ENCODE measurements at regions not wholly inside any gene's neighbourhood (a gene's known extent, or its start where the extent isn't known, plus 50 kb on each side); places are given as distances from the start of the nearest gene placed in this dataset.

DNA sequence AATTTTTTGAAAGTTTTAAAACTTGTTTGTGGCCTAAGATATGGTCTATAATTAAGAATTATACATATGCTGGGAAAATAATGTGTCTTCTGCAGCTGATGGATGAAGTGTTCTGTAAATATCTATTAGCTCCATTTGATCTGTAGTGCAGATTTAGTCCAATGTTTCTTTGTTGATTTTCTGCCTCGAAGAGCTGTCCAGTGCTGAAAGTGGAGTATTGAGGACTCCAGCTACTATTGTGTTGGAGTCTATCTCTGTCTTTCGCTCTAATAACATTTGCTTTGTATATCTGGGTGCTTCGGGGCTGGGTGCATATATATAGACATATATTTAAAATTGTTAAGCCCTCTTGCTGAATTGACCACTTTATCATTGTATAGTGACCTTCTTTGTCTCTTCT, 2127.3 kb downstream of the PCDH7 start:
- Histone ChIP-seq H3K4me3 (ENCODE audit: control insufficient read depth in 1 of 7, extremely low read depth in 1 of 7, insufficient read depth in 4 of 7, low read depth in 2 of 7, low read length in 6 of 7) (no peak overlapping the region), H3K36me3 (ENCODE audit: control insufficient read depth in 4 of 4, insufficient read depth in 4 of 4, low read length in 3 of 4) (no peaks in the 10 kb centered on the region), H3K9me3 (ENCODE audit: control extremely low read depth in 1 of 5, control insufficient read depth in 4 of 5, insufficient read depth in 2 of 5, low read depth in 1 of 5, low read length in 4 of 5) (no peaks in the 10 kb centered on the region), H3K27ac (ENCODE audit: insufficient read depth in 1 of 2, low read depth in 1 of 2, low read length in 2 of 2, poor library complexity in 1 of 2, severe bottlenecking in 2 of 2) (no peak overlapping the region), H3K27me3 (replicated peaks in 2 of 5; ENCODE audit: control insufficient read depth in 4 of 5, insufficient read depth in 5 of 5, low read length in 4 of 5) (no peaks in the 10 kb centered on the region), H3K4me1 (ENCODE audit: control extremely low read depth in 1 of 4, control insufficient read depth in 4 of 4, insufficient read depth in 4 of 4, low read length in 3 of 4) (no peaks in the 10 kb centered on the region)
- 71% methylated on average over 1 of the region's 3 CpGs for WGBS (ENCODE audit: insufficient coverage)
- POLR2A ChIA-PET: no interaction called here
- CTCF ChIA-PET: no interaction called here
- no peak for DNase-seq

DNA sequence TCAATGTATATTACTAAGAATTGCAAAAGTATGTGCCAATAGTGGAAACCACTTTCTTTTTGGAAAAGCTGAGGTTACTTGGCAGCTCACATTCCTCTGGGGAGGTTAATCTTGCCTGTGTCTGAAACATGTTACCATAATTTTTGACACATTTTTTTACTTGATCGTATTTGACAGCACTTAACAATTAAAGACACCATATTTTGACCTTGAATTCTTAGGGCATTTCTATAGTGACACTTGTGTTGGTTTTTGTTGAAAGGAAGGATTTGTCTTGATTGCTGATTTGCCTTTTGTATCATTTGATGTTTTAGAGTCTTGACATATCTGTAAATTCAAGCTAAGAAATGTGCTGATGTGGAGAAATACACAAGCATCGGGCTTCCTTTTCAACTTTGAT, 2135.5 kb downstream of the PCDH7 start:
- POLR2A ChIA-PET: no interaction called here
- no peaks in the 10 kb centered on the region for H3K36me3 ChIP-seq (ENCODE audit: control insufficient read depth in 4 of 4, insufficient read depth in 4 of 4, low read length in 3 of 4)
- CTCF ChIA-PET: no interaction called here
- no peaks in the 10 kb centered on the region for H3K27me3 ChIP-seq (replicated peaks in 2 of 5; ENCODE audit: control insufficient read depth in 4 of 5, insufficient read depth in 5 of 5, low read length in 4 of 5)
- no peak overlapping the region for H3K27ac ChIP-seq (ENCODE audit: insufficient read depth in 1 of 2, low read depth in 1 of 2, low read length in 2 of 2, poor library complexity in 1 of 2, severe bottlenecking in 2 of 2)
- H3K9me3 ChIP-seq (ENCODE audit: control extremely low read depth in 1 of 5, control insufficient read depth in 4 of 5, insufficient read depth in 2 of 5, low read depth in 1 of 5, low read length in 4 of 5): no peaks in the 10 kb centered on the region
- H3K4me1 ChIP-seq (ENCODE audit: control extremely low read depth in 1 of 4, control insufficient read depth in 4 of 4, insufficient read depth in 4 of 4, low read length in 3 of 4): no peaks in the 10 kb centered on the region
- WGBS (ENCODE audit: insufficient coverage): 88% methylated on average over 1 of the region's 2 CpGs
- H3K4me3 ChIP-seq (ENCODE audit: control insufficient read depth in 1 of 7, extremely low read depth in 1 of 7, insufficient read depth in 4 of 7, low read depth in 2 of 7, low read length in 6 of 7): no peak overlapping the region
- no peak for DNase-seq

DNA sequence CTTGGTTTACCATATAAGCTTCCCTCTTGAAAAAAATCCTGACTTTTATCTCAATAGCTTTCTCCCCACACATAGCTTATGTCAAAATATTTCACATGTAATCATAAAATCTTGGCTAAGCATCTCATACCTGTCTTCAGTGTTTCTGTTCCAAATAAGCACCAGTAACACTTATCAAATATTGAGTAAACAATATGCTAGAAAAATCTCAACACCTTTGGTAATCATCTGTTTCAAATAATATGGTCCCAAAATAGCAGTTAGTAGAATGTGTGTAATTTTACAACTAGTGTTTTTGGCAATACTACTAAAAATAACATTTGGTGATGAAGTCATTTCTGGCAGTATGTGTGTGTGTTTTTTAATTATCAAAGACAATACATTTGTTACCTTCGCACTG, 2138.2 kb downstream of the PCDH7 start:
- no peak overlapping the region for H3K4me3 ChIP-seq (ENCODE audit: control insufficient read depth in 1 of 7, extremely low read depth in 1 of 7, insufficient read depth in 4 of 7, low read depth in 2 of 7, low read length in 6 of 7)
- H3K9me3 ChIP-seq (ENCODE audit: control extremely low read depth in 1 of 5, control insufficient read depth in 4 of 5, insufficient read depth in 2 of 5, low read depth in 1 of 5, low read length in 4 of 5): no peaks in the 10 kb centered on the region
- POLR2A ChIA-PET: no interaction called here
- CTCF ChIA-PET: no interaction called here
- no peaks in the 10 kb centered on the region for H3K36me3 ChIP-seq (ENCODE audit: control insufficient read depth in 4 of 4, insufficient read depth in 4 of 4, low read length in 3 of 4)
- H3K27ac ChIP-seq (ENCODE audit: insufficient read depth in 1 of 2, low read depth in 1 of 2, low read length in 2 of 2, poor library complexity in 1 of 2, severe bottlenecking in 2 of 2): no peak overlapping the region
- no peak for DNase-seq
- no CpG with 5 or more reads among the region's 1 CpG for WGBS (ENCODE audit: insufficient coverage)
- no peaks in the 10 kb centered on the region for H3K27me3 ChIP-seq (replicated peaks in 2 of 5; ENCODE audit: control insufficient read depth in 4 of 5, insufficient read depth in 5 of 5, low read length in 4 of 5)
- H3K4me1 ChIP-seq (ENCODE audit: control extremely low read depth in 1 of 4, control insufficient read depth in 4 of 4, insufficient read depth in 4 of 4, low read length in 3 of 4): no peaks in the 10 kb centered on the region

DNA sequence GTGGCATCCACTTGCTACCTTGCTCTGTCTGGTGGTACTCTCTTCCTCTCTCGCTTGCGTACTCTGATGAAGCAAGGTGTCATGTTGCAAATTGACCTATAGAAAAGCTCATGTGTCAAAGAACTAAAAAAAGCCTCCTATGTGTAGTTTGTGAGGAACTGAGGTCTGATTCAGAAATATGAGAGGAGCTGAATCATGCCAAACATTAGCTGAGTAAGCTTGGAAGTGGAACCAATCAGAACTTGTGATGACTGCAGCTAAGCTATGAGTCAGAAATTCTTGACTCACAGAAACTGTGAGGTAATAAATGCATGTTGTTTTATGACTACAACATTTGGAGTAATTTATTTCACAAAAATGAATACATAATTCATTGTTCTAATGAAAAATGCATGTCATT, 2138.8 kb downstream of the PCDH7 start:
- POLR2A ChIA-PET: no interaction called here
- DNase-seq: no peak
- CTCF ChIA-PET: no interaction called here

DNA sequence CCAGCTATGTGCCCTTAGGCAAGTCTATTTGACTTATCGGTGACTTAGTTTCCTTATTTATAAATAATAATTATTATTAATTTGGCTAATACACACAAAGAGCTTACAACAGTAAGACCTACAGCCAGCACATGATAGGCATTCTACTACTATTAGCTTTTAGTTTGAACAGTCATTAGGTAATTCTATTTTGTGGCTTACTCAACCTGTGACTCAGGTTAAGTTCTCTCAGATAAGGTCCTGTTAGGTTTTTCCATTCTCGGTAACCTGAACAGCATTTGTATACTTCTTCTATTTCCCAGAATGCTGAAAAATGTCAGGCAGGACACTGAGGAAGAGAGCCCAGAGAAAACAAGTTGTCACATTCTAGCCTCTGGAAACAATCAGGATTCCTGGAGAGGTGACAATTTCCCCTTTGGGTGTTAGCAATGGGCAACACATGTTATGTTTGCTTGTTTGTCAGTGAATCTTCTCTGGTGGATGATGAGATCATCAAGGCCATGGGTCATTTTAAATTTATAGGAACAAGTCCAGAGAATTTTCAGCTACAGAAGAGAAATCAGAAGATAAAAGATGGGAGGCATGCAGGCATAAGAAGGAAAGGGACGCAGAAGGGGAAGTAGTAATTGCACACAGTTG, 2144.7 kb downstream of the PCDH7 start:
- WGBS (ENCODE audit: insufficient coverage): 85% methylated on average over 2 of the region's 3 CpGs
- H3K9me3 ChIP-seq (ENCODE audit: control extremely low read depth in 1 of 5, control insufficient read depth in 4 of 5, insufficient read depth in 2 of 5, low read depth in 1 of 5, low read length in 4 of 5): no peaks in the 10 kb centered on the region
- no peak for DNase-seq
- H3K36me3 ChIP-seq (ENCODE audit: control insufficient read depth in 4 of 4, insufficient read depth in 4 of 4, low read length in 3 of 4): no peaks in the 10 kb centered on the region
- H3K4me1 ChIP-seq (ENCODE audit: control extremely low read depth in 1 of 4, control insufficient read depth in 4 of 4, insufficient read depth in 4 of 4, low read length in 3 of 4): no peaks in the 10 kb centered on the region
- H3K27ac ChIP-seq (ENCODE audit: insufficient read depth in 1 of 2, low read depth in 1 of 2, low read length in 2 of 2, poor library complexity in 1 of 2, severe bottlenecking in 2 of 2): no peak overlapping the region
- ChIA-PET CTCF (no interaction called here), POLR2A (no interaction called here)
- H3K4me3 ChIP-seq (ENCODE audit: control insufficient read depth in 1 of 7, extremely low read depth in 1 of 7, insufficient read depth in 4 of 7, low read depth in 2 of 7, low read length in 6 of 7): no peak overlapping the region
- H3K27me3 ChIP-seq (replicated peaks in 2 of 5; ENCODE audit: control insufficient read depth in 4 of 5, insufficient read depth in 5 of 5, low read length in 4 of 5): no peaks in the 10 kb centered on the region

More for the DNA sequence above, 2138.8 kb downstream of the PCDH7 start:
- H3K4me1 ChIP-seq (ENCODE audit: control extremely low read depth in 1 of 4, control insufficient read depth in 4 of 4, insufficient read depth in 4 of 4, low read length in 3 of 4): no peaks in the 10 kb centered on the region
- no peak overlapping the region for H3K4me3 ChIP-seq (ENCODE audit: control insufficient read depth in 1 of 7, extremely low read depth in 1 of 7, insufficient read depth in 4 of 7, low read depth in 2 of 7, low read length in 6 of 7)
- H3K27ac ChIP-seq (ENCODE audit: insufficient read depth in 1 of 2, low read depth in 1 of 2, low read length in 2 of 2, poor library complexity in 1 of 2, severe bottlenecking in 2 of 2): no peak overlapping the region
- H3K9me3 ChIP-seq (ENCODE audit: control extremely low read depth in 1 of 5, control insufficient read depth in 4 of 5, insufficient read depth in 2 of 5, low read depth in 1 of 5, low read length in 4 of 5): no peaks in the 10 kb centered on the region
- no peaks in the 10 kb centered on the region for H3K27me3 ChIP-seq (replicated peaks in 2 of 5; ENCODE audit: control insufficient read depth in 4 of 5, insufficient read depth in 5 of 5, low read length in 4 of 5)
- 100% methylated on average over 2 of the region's 2 CpGs for WGBS (ENCODE audit: insufficient coverage)
- H3K36me3 ChIP-seq (ENCODE audit: control insufficient read depth in 4 of 4, insufficient read depth in 4 of 4, low read length in 3 of 4): no peaks in the 10 kb centered on the region

DNA sequence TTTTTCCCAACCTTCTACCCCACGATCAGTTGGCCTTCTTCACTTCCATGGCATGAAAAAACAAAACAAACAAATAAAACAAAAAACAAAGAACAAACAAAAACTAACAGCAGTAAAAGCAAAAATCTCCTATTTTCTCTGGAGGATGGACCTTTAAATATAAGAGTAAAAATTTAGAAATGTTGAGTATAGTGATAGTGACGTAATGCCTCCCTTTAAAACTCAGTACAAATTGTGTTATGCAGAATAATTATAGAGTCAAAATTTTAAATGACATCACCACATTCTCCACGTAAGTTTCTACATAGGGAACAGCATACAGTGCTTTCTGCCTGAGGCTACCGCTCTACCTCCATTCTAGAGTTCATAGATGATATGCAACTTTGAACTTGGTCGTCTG, 2156.4 kb downstream of the PCDH7 start:
- no peaks in the 10 kb centered on the region for H3K9me3 ChIP-seq (ENCODE audit: control extremely low read depth in 1 of 5, control insufficient read depth in 4 of 5, insufficient read depth in 2 of 5, low read depth in 1 of 5, low read length in 4 of 5)
- WGBS (ENCODE audit: insufficient coverage): 100% methylated on average over 2 of the region's 5 CpGs
- no peak for DNase-seq
- ChIA-PET POLR2A (no interaction called here), CTCF (no interaction called here)
- no peaks in the 10 kb centered on the region for H3K4me1 ChIP-seq (ENCODE audit: control extremely low read depth in 1 of 4, control insufficient read depth in 4 of 4, insufficient read depth in 4 of 4, low read length in 3 of 4)
- H3K36me3 ChIP-seq (ENCODE audit: control insufficient read depth in 4 of 4, insufficient read depth in 4 of 4, low read length in 3 of 4): no peaks in the 10 kb centered on the region
- no peaks in the 10 kb centered on the region for H3K27me3 ChIP-seq (replicated peaks in 2 of 5; ENCODE audit: control insufficient read depth in 4 of 5, insufficient read depth in 5 of 5, low read length in 4 of 5)
- no peak overlapping the region for H3K4me3 ChIP-seq (ENCODE audit: control insufficient read depth in 1 of 7, extremely low read depth in 1 of 7, insufficient read depth in 4 of 7, low read depth in 2 of 7, low read length in 6 of 7)
- H3K27ac ChIP-seq (ENCODE audit: insufficient read depth in 1 of 2, low read depth in 1 of 2, low read length in 2 of 2, poor library complexity in 1 of 2, severe bottlenecking in 2 of 2): no peak overlapping the region

DNA sequence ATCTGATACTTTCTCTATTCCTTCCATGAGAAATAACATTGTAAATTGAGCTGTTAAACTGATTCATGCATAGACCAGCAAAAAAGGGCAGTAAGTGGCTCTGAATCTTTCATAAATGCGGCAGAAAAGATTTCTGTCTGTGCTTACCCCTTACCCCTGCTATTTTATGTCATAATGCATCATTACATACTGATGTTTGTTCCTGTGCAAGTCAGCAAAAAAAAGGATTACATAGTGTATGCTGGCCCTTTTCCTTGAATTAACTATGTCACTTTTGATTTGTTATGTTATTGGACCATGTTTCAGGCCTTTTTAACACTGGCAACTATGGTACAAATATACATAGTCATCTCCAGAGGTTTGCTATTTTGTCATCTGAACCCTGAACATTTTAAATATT, 2159.7 kb downstream of the PCDH7 start:
- Histone ChIP-seq H3K4me3 (ENCODE audit: control insufficient read depth in 1 of 7, extremely low read depth in 1 of 7, insufficient read depth in 4 of 7, low read depth in 2 of 7, low read length in 6 of 7) (no peak overlapping the region), H3K36me3 (ENCODE audit: control insufficient read depth in 4 of 4, insufficient read depth in 4 of 4, low read length in 3 of 4) (no peaks in the 10 kb centered on the region), H3K27ac (ENCODE audit: insufficient read depth in 1 of 2, low read depth in 1 of 2, low read length in 2 of 2, poor library complexity in 1 of 2, severe bottlenecking in 2 of 2) (no peak overlapping the region), H3K9me3 (ENCODE audit: control extremely low read depth in 1 of 5, control insufficient read depth in 4 of 5, insufficient read depth in 2 of 5, low read depth in 1 of 5, low read length in 4 of 5) (no peaks in the 10 kb centered on the region), H3K27me3 (replicated peaks in 2 of 5; ENCODE audit: control insufficient read depth in 4 of 5, insufficient read depth in 5 of 5, low read length in 4 of 5) (no peaks in the 10 kb centered on the region), H3K4me1 (ENCODE audit: control extremely low read depth in 1 of 4, control insufficient read depth in 4 of 4, insufficient read depth in 4 of 4, low read length in 3 of 4) (no peaks in the 10 kb centered on the region)
- ChIA-PET POLR2A (no interaction called here), CTCF (no interaction called here)
- DNase-seq: no peak
- no CpG with 5 or more reads among the region's 1 CpG for WGBS (ENCODE audit: insufficient coverage)

Data from common myeloid progenitor, CD34-positive (primary cell).